Activated CD4-positive, alpha-beta T cell treated with anti-CD3 and anti-CD28 coated beads for 48 hours (primary cell): ENCODE measurements at regions not wholly inside any gene's neighbourhood (a gene's known extent, or its start where the extent isn't known, plus 50 kb on each side); places are given as distances from the start of the nearest gene placed in this dataset.
"Not testable (repeated sequence)": the region's sequence is repeated elsewhere in the genome, so short reads cannot be mapped to it uniquely, and the experiment has no call there.

Source experiments
- DNase-seq: peaks from one replicate; pipeline ENCODE4 v3.0.0-alpha.2; 2020

- no peak for DNase-seq
Observed at GRCh38 chr21:35737449-35737848, 322.9 kb downstream of the SETD4 start.

GRCh38 chr21:35732788-35733187 lies 327.5 kb downstream of the SETD4 start:
- no peak for DNase-seq

GRCh38 chr21:35730325-35730724 lies 330.0 kb downstream of the SETD4 start:
- DNase-seq, result no peak

- no peak for DNase-seq
Observed at GRCh38 chr21:35727830-35728229, 332.5 kb downstream of the SETD4 start.

- DNase-seq, result no peak
Observed at GRCh38 chr21:35724156-35724555, 336.2 kb downstream of the SETD4 start.

- DNase-seq, result no peak
Observed at GRCh38 chr21:35721701-35722100, 338.6 kb downstream of the SETD4 start.

GRCh38 chr21:35720208-35720731 lies 340.1 kb downstream of the SETD4 start:
- DNase-seq, result no peak

GRCh38 chr21:35719080-35719479 lies 341.2 kb downstream of the SETD4 start:
- no peak for DNase-seq

- no peak for DNase-seq
Observed at GRCh38 chr21:35716876-35717565, 343.3 kb downstream of the SETD4 start.

- DNase-seq, result no peak
Observed at GRCh38 chr21:35713914-35714313, 346.4 kb downstream of the SETD4 start.

GRCh38 chr21:35711661-35712060 lies 348.7 kb downstream of the SETD4 start:
- no peak for DNase-seq

GRCh38 chr21:35711213-35711612 lies 349.1 kb downstream of the SETD4 start:
- DNase-seq, result no peak

- DNase-seq, result not testable (repeated sequence)
Observed at GRCh38 chr21:35709990-35710389, 350.3 kb downstream of the SETD4 start.

- DNase-seq, result no peak
Observed at GRCh38 chr21:35705888-35706287, 354.4 kb downstream of the SETD4 start.

- DNase-seq, result no peak
Observed at GRCh38 chr21:35705237-35705887, 355.0 kb downstream of the SETD4 start.

GRCh38 chr21:35703704-35704103 lies 356.6 kb downstream of the SETD4 start:
- DNase-seq, result no peak

- no peak for DNase-seq
Observed at GRCh38 chr21:35699361-35699760, 361.0 kb downstream of the SETD4 start.

GRCh38 chr21:35697321-35697808 lies 363.0 kb downstream of the SETD4 start:
- DNase-seq, result peak; percentile 9

- no peak for DNase-seq
Observed at GRCh38 chr21:35696644-35697043, 363.7 kb downstream of the SETD4 start.

GRCh38 chr21:35692311-35692710 lies 368.0 kb downstream of the SETD4 start:
- no peak for DNase-seq

GRCh38 chr21:35690436-35690835 lies 369.9 kb downstream of the SETD4 start:
- DNase-seq, result no peak

- no peak for DNase-seq
Observed at GRCh38 chr21:35686156-35686555, 374.2 kb downstream of the SETD4 start.

GRCh38 chr21:35683664-35684304 lies 376.5 kb downstream of the SETD4 start:
- no peak for DNase-seq
